GM20000 (cell line): ENCODE measurements at regions not wholly inside any gene's neighbourhood (a gene's known extent, or its start where the extent isn't known, plus 50 kb on each side); places are given as distances from the start of the nearest gene placed in this dataset.

Experiments used
- DNase-seq: peaks from one replicate; pipeline ENCODE4 v3.0.0; 2012; ENCODE audit warnings: low spot score
- TF ChIP-seq, protein P1 (sequence below): IDR thresholded peaks from 2 replicates; pipeline ENCODE4 v1.5.1; 2012; ENCODE audit warnings: mild to moderate bottlenecking, control low read depth; ENCODE audit errors: extremely low read depth, missing control alignments

DNA sequence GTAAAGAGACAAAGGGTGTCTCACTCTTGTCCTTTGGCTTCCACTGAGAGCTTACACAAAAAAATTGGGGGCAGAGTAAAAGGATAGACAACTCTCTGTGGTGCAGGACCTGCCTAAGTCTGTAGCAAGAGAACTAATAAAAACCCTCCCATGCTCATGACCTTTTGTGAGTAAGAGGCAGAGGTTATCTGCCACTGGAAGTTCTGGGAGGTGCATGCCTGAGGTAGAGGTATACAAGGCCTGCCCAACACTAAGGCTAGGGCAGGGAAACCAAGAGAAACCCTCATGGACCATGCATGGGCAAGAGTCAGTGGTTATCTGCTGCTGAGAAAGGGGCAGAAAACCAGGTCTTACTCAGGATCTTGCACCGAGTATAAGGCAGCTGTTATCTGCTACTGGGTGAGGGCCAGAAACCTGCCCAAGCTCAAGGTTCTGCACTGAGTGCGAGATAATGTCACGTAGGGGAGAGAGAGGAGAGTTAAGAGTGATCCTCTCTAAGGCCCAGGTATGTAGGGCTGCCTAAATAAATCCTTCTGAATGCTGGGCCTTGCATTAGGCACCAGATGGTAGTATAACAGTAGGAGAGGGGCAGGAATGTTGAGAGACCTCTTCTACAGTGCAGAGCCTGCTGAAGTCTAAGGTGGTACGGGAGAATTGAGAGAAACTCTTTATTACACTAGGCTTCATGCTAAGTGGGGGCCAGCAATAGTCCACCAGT is 143.4 kb downstream of the MACROH2A1 start:
- DNase-seq, result no peak
- TF ChIP-seq, protein P1, sequence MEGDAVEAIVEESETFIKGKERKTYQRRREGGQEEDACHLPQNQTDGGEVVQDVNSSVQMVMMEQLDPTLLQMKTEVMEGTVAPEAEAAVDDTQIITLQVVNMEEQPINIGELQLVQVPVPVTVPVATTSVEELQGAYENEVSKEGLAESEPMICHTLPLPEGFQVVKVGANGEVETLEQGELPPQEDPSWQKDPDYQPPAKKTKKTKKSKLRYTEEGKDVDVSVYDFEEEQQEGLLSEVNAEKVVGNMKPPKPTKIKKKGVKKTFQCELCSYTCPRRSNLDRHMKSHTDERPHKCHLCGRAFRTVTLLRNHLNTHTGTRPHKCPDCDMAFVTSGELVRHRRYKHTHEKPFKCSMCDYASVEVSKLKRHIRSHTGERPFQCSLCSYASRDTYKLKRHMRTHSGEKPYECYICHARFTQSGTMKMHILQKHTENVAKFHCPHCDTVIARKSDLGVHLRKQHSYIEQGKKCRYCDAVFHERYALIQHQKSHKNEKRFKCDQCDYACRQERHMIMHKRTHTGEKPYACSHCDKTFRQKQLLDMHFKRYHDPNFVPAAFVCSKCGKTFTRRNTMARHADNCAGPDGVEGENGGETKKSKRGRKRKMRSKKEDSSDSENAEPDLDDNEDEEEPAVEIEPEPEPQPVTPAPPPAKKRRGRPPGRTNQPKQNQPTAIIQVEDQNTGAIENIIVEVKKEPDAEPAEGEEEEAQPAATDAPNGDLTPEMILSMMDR, result no peak

GRCh38 chr5:135254183-135254582 is 144.8 kb downstream of the MACROH2A1 start:
- TF ChIP-seq, protein P1, result no peak
- no peak for DNase-seq

GRCh38 chr5:135253601-135254178 is 145.3 kb downstream of the MACROH2A1 start:
- TF ChIP-seq, protein P1, result no peak
- no peak for DNase-seq

GRCh38 chr5:135251093-135251492 is 147.9 kb downstream of the MACROH2A1 start:
- TF ChIP-seq, protein P1, result no peak
- no peak for DNase-seq

- DNase-seq, result no peak
- TF ChIP-seq, protein P1, result no peak
Measured at GRCh38 chr5:135250671-135251070, 148.4 kb downstream of the MACROH2A1 start.

DNA sequence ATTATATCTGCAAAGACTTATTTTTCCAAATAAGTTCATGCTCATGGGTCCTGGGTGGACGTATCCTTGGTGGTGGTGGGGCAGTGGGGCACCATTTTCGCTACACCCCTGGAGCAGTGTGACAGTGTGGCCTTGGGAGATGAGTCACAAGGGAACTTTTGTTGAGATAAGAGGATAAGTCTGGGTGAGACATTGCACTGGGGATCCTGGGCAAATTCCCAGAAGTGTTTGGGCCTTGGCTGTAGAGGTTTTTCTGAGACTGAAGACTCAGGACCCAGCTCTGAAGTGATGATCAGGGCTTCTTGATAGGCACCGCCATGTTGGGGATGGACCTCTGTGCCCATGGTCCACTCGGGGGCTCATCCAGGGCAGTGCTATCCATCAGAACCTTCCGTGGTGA is 149.4 kb downstream of the MACROH2A1 start:
- TF ChIP-seq, protein P1, result no peak

DNA sequence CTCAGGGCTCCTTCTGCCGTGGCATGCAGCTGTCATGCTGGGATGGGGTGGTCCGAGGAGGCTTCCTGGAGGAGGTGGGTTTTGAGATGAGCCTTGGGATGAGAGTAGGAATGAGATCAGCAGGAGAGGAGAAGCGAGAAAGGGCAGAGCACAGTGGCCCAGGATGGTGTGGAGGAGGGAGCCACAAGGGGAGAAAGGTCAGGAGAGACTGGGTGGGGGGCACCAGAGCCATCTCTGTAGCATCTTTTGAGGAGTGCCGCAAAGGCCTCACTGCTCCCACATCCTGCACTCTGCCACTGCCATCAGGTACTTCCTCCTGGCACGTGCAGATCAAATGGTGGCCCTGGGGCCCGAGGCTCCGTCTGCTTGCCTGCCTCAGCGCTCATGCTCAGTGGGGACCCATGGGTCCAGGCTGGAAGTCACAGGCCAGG is 150.2 kb downstream of the MACROH2A1 start:
- TF ChIP-seq, protein P1, result no peak
- DNase-seq, result no peak

More for the DNA sequence above, 149.4 kb downstream of the MACROH2A1 start:
- no peak for DNase-seq
